ENCODE measurements at regions not wholly inside any gene's neighbourhood (a gene's known extent, or its start where the extent isn't known, plus 50 kb on each side); places are given as distances from the start of the nearest gene placed in this dataset.
A peak's percentile ranks its signal among the peaks of the same experiment; 100 is the strongest.

GRCh38 chr14:61893371-61893940 lies 131.2 kb downstream of the SNAPC1 start:
- peak; percentile 25 for DNase-seq (ENCODE audit: low spot score)

GRCh38 chr14:61894452-61895077 lies 132.3 kb downstream of the SNAPC1 start:
- peak; percentile 82 for DNase-seq (ENCODE audit: low spot score)

DNA sequence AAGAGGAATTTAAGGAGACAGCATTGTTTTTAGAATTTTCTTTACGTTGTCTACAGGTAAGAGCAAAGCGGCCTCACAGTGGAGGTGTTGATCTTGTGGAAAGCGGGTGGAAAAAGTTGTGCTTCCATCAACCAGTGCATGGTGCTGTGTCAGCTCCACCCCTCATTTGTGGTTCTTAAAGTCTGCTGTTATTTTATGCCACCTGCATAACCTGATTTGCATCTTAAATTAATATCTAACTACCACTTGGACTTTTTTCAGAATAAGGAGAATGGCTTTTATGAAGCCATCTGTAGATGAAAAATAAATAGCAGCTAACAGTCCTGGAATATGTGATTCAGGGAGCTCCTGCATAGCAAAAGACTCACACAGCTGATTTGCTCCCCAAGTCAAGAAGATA lies 135.1 kb downstream of the SNAPC1 start:
- no peak for DNase-seq (ENCODE audit: low spot score)

DNA sequence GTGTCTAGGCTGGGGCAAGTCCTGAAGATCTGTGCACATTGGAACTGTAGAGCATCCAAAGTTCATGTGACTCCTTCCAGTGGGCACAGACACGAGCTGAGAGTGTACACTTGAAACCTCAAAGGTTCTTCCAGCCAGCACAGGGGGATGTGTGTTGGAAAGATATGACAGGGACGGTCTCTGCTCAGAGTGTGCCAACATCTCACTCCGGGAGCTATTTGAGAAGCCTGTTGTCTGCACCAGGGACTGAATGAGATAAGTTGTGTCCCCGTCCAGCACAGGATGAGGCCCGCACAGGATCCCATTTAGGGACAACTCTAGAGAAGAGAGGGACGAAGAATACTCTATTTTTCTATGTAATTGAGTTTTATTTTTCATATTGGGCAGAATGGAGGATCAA lies 136.3 kb downstream of the SNAPC1 start:
- no peak for DNase-seq (ENCODE audit: low spot score)

DNA sequence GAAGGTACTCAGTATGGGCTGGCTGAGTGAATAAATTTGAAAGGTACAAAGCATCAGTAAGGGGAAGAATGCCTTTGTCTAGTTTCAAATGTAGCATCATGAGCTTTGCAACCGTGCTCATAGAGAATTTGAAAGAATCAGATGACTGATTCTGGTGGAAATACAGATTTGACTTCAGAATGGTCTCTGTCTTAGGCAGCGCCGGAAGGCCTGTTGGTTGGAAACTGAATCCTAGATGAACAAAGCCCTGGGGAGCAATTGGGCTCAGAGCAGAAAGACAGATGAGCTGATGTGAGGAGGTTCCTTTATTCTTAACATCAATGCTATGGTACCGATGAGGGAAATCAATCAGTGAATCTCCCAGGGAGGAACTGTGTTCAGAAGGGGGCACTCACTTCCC lies 137.3 kb downstream of the SNAPC1 start:
- DNase-seq (ENCODE audit: low spot score) = no peak

DNA sequence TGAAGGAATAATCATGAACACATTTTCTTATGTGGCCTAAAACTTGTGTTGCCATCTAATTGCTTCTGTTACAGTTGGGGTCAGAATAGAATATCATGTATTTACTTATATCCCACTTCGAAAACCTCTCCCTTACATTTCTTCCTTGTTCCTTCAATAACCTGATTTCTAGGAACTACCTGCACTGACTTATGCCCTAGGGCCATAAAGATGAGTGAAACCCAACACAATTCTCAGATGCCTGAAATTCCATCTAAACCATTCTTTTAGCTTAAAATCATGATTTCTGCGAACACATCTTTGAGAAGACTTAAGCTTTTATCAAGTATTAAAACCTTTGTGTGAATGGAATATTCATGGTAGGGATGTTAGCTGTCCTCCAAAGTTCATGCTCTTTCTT lies 142.7 kb downstream of the SNAPC1 start:
- no peak for DNase-seq (ENCODE audit: low spot score)

DNA sequence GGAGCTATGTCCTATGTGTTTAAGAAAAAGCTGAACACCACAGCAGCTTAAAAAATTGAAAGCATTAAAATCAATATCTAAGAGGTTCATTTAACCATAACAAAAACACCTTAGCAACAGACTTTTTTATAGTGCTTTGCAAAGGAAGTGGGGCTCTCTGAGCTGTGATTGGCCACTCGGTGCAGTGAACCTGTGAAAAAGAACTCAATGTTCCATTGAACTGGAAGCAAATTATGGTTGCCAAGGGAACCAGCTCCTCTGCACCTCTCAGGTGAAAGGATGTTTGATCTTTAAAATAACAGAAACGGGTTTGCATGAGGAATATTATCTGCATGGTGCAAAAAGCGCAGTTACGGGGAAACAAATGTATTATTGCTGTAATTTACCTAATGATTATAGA lies 149.4 kb downstream of the SNAPC1 start:
- DNase-seq (ENCODE audit: low spot score) = no peak

- no peak for DNase-seq (ENCODE audit: low spot score)
These were observed 156.8 kb downstream of the SNAPC1 start for GRCh38 chr14:61918998-61919397.

- no peak for DNase-seq (ENCODE audit: low spot score)
These were observed 161.1 kb downstream of the SNAPC1 start for GRCh38 chr14:61923348-61923747.

GRCh38 chr14:61925043-61925442 lies 162.8 kb downstream of the SNAPC1 start:
- peak; percentile 45 for DNase-seq (ENCODE audit: low spot score)

- DNase-seq (ENCODE audit: low spot score) = no peak
These were observed 163.7 kb downstream of the SNAPC1 start for GRCh38 chr14:61925732-61926435.

GRCh38 chr14:61927060-61927459 lies 164.8 kb downstream of the SNAPC1 start:
- DNase-seq (ENCODE audit: low spot score) = no peak

DNA sequence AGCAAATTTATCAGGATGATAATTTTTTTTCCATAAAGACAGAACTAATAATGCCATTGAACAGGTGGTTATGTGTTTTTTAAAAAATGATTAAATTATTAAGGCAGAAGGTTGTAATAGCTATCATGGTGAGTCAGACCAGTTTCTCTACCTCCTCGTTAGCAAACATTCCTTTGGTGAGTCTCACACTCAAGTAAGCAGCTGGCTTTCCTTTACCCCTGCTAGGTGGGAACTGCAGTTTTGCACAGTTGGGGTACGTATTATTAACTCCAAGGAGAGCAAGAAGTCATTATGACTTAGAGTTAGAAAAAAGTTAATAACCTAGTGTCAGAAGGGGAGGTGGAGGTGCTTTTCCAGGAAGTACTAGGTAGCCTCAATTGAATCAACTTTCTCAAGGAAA lies 165.3 kb downstream of the SNAPC1 start:
- DNase-seq (ENCODE audit: low spot score) = no peak

GRCh38 chr14:61928300-61928699 lies 166.1 kb downstream of the SNAPC1 start:
- no peak for DNase-seq (ENCODE audit: low spot score)

DNA sequence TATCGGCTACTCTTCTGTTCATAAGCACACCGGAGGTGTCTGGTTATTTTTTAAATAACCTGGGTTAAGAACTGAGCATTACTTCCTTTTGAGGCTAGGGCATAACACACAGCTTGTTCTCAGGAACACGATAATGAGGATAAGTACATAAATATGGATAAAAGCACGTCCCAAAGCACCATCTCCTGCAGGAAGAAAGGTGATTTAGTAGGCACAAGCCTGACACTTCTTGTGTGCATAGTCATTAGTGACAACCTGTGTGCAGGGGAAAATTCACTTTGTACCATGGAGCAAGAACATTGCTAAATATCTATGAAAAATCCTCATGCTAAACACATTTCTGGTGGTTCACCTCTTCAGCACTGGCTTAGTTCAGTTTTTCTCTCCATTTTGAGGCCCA lies 166.5 kb downstream of the SNAPC1 start:
- no peak for DNase-seq (ENCODE audit: low spot score)

GRCh38 chr14:61929651-61930050 lies 167.4 kb downstream of the SNAPC1 start:
- no peak for DNase-seq (ENCODE audit: low spot score)

DNA sequence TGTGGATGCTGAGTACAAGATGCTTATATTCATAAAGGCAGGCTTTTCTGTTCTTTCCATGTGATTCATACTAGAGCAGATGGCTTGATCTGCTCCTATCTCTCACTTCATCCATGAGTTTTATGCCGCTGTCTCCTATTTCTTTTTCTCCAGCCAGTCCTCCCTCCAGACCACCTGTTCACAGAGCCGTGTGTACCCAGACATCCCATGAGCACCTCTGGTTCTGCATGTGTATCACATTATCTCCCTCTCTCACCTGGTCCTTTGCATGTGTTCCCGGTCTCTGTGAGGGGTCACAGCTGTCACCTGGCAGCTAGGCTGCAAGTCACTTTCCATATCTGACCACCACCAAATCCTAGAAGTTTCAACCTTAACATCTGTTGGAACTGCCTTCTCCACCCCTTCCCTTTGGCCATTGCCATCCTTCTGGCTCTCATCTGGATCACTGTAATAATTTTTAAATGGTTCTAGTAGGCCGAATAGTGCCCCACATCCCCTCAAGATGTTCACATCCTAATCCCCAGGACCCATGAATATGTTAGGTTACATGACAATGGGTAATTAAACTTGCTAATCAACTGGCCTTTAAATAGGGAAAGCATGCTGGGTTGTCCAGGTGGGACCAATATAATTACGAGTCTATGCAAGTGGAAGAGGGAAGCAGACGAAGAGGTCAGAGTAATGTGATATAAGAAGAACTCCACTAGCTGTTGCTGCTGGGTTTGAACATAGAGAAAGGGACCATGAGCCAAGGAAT lies 168.1 kb downstream of the SNAPC1 start:
- DNase-seq (ENCODE audit: low spot score) = no peak

DNA sequence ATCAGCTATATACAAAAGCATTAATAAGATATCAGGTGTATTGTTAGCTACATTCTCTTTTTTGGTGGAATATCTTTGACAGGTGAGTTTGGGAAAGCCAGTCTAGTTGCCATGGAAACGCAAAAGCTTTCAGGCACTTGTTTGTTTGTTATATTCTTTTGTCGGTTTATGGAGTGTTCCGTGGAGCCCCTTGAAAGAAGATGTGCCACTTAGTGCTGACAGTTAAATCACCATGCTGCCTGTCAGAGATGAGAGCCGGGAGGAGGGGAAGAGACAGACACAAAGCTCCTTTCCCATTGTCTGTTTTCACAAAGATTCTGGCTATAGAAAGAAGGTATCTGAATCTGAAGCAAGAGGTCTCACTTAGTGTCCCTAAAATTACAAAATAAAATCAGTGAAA lies 170.8 kb downstream of the SNAPC1 start:
- no peak for DNase-seq (ENCODE audit: low spot score)

GRCh38 chr14:61934385-61934784 lies 172.2 kb downstream of the SNAPC1 start:
- no peak for DNase-seq (ENCODE audit: low spot score)

- no peak for DNase-seq (ENCODE audit: low spot score)
These were observed 177.6 kb downstream of the SNAPC1 start for GRCh38 chr14:61939776-61940175.

GRCh38 chr14:61940666-61941420 lies 178.6 kb downstream of the SNAPC1 start:
- no peak for DNase-seq (ENCODE audit: low spot score)
